ENCODE measurements at regions not wholly inside any gene's neighbourhood (a gene's known extent, or its start where the extent isn't known, plus 50 kb on each side); places are given as distances from the start of the nearest gene placed in this dataset.

GRCh38 chrX:25383196-25383595, 367.4 kb upstream of the ARX start:
- intact Hi-C loops (cut with DNase I): no loop called here
- ATAC-seq (no peak), DNase-seq (no peak)
- no peak overlapping the region for H3K4me3 ChIP-seq
- H3K27ac ChIP-seq: no peak overlapping the region
- H3K9me3 ChIP-seq: no peaks in the 10 kb centered on the region
- no peaks in the 10 kb centered on the region for H3K4me1 ChIP-seq
- H3K27me3 ChIP-seq (ENCODE audit: low read depth): no peaks in the 10 kb centered on the region
- no peak for TF ChIP-seq CTCF (IDR thresholded peaks at IDR 0.05)
- H3K36me3 ChIP-seq: no peaks in the 10 kb centered on the region

GRCh38 chrX:25356456-25356855, 340.7 kb upstream of the ARX start:
- ATAC-seq (no peak), DNase-seq (no peak)
- intact Hi-C loops (cut with DNase I): no loop called here
- no peaks in the 10 kb centered on the region for H3K4me1 ChIP-seq
- H3K36me3 ChIP-seq: no peaks in the 10 kb centered on the region
- H3K4me3 ChIP-seq: no peak overlapping the region
- no peak overlapping the region for H3K27ac ChIP-seq
- no peaks in the 10 kb centered on the region for H3K27me3 ChIP-seq (ENCODE audit: low read depth)
- no peak for TF ChIP-seq CTCF (IDR thresholded peaks at IDR 0.05)
- H3K9me3 ChIP-seq: no peaks in the 10 kb centered on the region

- no peak for TF ChIP-seq CTCF (IDR thresholded peaks at IDR 0.05)
- H3K4me1 ChIP-seq: no peaks in the 10 kb centered on the region
- intact Hi-C loops (cut with DNase I): no loop called here
- no peaks in the 10 kb centered on the region for H3K27me3 ChIP-seq (ENCODE audit: low read depth)
- no peaks in the 10 kb centered on the region for H3K36me3 ChIP-seq
- H3K27ac ChIP-seq: no peak overlapping the region
- no peaks in the 10 kb centered on the region for H3K9me3 ChIP-seq
- ATAC-seq (no peak), DNase-seq (no peak)
- no peak overlapping the region for H3K4me3 ChIP-seq
Measured at GRCh38 chrX:25344161-25344936, 328.6 kb upstream of the ARX start.

GRCh38 chrX:25343060-25343459, 327.3 kb upstream of the ARX start:
- Histone ChIP-seq H3K27ac (no peak overlapping the region), H3K27me3 (ENCODE audit: low read depth) (no peaks in the 10 kb centered on the region), H3K4me1 (no peaks in the 10 kb centered on the region), H3K36me3 (no peaks in the 10 kb centered on the region), H3K9me3 (no peaks in the 10 kb centered on the region), H3K4me3 (no peak overlapping the region)
- intact Hi-C loops (cut with DNase I): no loop called here
- ATAC-seq: no peak
- no peak for TF ChIP-seq CTCF (IDR thresholded peaks at IDR 0.05)
- no peak for DNase-seq

- no peak for DNase-seq
- no peak overlapping the region for H3K4me3 ChIP-seq
- H3K27me3 ChIP-seq (ENCODE audit: low read depth): no peaks in the 10 kb centered on the region
- H3K4me1 ChIP-seq: no peaks in the 10 kb centered on the region
- ATAC-seq: no peak
- intact Hi-C loops (cut with DNase I): no loop called here
- no peak for TF ChIP-seq CTCF (IDR thresholded peaks at IDR 0.05)
- no peaks in the 10 kb centered on the region for H3K9me3 ChIP-seq
- no peak overlapping the region for H3K27ac ChIP-seq
- H3K36me3 ChIP-seq: no peaks in the 10 kb centered on the region
Measured at GRCh38 chrX:25337841-25338240, 322.1 kb upstream of the ARX start.

All from lower lobe of right lung (tissue), 2 donors.